Activated naive CD4-positive, alpha-beta T cell treated with Interleukin-2 at 50 U/mL for 16 hours (primary cell): ENCODE measurements at regions not wholly inside any gene's neighbourhood (a gene's known extent, or its start where the extent isn't known, plus 50 kb on each side); places are given as distances from the start of the nearest gene placed in this dataset.

Experiments used
- DNase-seq: peaks from one replicate; pipeline ENCODE4 v3.0.0-alpha.2; 2020

DNA sequence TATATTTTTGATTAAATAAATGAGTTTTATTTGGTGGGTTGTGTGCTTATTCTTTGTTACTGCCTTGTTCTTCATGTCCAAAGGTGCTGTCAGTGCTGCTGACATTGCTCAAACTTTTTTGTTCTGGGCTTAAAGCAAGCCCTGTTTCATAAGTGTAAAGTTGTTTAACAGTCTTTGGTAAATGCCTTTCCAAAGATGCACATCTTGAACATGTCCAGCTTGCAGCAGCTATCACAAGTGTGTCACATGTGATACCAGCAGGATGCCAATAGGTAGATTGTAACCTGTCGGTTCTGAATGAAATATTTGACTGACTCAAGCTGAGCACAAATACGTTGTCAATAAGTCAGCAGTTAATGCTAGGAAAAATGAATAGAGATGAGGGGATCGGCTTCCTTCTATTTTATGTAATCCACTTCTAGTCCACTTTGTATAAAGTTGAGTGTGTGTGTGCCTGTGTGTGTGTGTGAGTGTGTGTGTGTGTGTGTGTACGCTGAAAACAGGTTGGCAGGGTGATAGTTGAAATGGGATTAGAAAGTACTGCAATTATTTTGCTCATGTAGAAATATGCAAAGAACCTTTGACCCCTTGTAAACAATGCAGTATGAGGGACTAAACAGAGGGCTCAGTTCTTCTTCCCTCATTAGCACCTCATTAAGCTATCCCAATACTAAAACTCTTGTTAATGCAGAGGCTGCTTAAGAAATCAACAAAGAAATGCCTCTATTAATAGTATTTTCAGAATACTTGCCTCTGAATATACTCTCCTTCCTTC, 986.5 kb downstream of the TUSC7 start:
- no peak for DNase-seq

DNA sequence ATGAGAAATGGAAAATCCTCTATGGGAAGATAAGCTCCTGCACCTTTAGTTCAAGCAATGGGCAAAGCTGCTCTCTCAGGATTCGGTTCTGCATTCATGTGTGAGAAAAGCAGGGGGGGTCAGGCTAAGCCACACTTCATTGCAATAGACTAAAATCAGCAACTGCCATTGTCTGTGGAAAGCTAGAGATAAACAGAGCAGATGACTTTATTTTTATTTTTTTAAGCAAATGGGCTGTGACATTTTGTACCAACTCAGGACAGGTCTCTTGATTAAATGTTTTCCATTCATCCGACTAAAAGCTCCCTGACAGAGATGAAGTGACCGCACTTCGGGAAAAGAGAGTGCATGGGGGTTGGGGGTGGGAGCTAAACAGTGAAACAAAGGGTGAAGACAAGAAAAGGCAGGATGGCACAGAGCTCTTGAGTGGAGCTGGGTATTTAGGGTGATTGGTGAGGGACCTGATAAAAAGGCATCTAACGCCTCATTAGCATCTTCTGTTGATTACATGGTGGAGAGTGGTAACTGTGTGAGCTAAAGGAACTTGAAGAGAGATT, 987.4 kb downstream of the TUSC7 start:
- no peak for DNase-seq

DNA sequence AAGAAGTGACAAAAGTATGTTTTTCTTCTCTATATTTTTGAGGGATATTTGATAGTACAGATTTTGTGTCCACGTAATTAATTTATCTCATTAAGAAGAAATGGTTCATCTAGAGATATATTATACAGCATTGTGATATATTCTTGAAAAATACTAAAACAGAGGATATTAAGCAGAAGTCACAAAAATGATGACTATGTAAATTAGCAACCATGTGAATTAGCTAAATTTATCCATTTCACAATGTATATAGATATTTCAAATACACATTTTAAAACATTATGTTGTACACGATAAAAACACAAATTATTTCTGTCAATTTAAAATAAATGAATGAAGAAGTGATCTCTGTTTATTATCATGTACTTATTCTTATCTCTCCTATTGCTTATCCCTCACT, 989.5 kb downstream of the TUSC7 start:
- DNase-seq = no peak

DNA sequence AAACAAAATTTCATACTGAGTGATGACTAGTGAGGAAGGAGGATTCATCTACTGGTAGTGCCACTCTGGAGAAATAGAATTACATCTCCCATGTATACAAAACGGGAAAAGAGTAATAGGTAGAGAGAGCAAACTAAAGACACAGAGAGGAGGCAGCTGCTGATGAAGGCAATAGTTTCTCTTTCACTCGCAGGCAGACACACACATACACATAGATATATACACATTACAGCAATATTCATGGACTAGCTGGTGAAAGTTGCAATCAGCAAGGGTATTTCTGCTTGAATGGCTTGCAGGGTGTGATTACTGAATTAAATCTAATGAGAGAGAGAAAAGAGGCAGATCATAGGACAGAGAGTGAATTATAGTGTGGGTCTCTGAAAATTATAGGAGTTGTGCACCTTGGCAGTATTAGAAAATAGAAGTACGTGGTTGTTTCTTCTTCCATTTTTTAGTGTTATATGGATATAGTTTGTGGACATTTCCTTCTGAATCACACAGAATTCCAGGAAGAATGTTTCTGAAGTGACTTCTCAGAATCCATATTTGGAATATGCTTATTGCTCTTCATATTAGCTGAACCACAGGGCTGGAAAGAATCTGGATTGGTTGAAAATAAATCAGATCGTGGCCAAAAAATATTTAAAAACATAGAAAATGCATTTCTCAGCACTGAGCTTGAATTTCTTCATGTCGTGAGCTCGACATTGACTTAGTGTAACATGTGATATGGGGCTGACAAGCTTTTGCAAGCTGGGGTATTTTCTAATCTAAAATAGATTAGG, 991.2 kb downstream of the TUSC7 start:
- DNase-seq = no peak

DNA sequence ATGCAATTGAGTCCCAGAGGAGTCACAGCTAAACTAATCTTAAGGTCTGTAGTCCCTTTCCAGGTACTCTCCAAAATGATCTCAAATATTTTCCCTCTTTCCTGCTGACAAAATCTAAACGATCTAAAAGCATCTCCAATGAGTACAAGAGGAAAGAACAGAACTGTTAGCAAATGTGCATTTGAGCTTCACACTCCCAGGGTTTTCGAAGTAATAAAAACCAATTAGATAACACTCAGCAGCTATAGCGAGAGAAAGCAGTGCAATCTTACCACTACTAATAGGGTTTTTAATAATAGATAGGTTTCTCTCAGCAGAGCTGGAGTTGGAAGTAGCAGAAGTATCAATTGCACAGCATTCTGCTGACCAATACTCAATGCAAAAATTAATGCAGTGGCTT, 995.4 kb downstream of the TUSC7 start:
- no peak for DNase-seq

DNA sequence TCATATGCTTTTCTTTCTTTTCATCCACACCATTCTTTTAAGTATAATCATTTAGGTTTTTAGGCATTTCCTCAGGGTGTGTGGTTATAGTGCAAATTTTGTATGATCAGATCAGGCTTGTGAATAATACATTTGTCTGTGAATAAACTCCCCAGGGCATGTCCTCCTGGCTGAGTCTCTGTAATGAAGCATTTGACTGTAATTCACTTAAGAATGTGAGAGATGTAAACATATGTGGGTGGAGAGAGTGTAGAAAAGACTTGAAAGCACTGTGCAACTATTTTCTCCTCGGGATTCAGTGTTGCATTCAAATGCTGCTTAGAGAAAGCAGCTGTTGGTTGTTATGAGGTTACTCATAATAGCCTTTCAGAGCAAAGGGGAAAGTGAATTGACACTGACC, 996.5 kb downstream of the TUSC7 start:
- DNase-seq = no peak

DNA sequence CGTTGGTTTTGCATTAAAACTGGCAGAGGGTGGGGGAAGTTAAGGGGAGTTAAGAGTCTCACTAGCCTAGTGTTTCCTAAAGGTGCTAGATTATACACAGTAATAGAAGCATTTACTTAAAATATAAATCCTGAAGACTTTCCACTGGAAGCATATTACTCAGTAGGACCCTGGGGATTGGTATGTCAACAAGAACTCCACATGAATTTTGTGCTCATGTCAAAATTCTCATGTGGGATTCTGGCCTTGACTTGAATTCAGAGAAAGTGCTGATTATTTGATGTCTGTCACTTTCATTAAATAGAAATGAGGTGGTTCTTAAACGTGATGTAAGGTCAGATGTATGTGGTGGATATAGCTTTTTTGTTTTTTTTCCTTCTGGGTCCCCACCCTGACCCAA, 997.2 kb downstream of the TUSC7 start:
- no peak for DNase-seq

DNA sequence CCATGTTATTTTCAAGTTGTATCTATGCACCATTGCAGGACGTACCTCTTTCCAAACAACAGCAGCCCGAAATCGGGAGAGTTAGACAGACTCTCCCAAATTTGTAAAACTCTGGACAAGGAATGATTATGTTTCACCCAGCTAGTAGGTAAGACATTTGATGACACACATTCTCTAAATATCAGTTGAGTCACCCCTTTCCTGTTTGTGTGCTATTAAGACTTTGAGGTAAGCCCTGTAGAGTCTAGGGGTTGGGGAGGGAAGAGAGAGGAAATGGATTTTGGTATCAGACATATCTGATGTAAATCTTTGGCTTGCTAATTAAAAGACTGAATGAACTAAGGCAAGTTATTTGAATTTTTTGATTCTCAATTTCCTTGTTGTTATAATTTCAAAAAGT, 999.0 kb downstream of the TUSC7 start:
- DNase-seq = no peak

DNA sequence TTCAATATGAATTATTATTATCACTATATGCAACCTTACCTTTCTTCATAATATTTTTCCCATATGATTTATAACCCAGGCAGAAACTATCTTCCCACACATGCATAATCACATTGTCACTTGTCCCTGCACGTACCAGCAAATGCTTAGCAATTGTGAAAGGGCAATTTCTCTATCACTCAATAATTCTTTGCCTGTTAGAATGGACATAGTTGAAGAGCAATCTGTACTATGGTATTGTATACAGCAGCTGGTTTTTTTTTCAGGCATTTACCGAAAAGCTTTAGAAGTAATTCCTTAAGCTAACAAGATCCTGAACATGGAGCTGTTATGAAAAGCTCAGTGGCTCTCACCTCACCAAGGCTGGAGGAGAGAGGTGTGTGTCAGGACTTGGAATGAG, 999.5 kb downstream of the TUSC7 start:
- DNase-seq = no peak

DNA sequence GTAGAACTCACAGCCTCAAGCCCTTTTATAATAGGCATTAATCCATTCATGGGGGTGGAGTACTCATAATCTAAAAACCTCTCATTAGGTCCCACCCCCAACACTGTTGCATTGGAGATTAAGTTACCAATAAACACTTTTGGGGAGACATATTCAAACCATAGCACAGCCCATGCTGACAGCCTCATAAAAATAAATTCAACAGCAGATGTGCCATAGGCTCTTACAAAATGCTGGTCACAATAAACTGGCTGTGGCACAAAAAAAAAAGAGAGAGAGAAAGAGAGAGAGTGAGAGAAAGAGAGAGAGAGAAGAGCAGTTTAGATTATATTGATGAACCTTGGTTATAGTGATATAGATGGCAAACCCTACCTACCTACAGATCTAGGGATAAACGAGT, 1000.9 kb downstream of the TUSC7 start:
- no peak for DNase-seq

DNA sequence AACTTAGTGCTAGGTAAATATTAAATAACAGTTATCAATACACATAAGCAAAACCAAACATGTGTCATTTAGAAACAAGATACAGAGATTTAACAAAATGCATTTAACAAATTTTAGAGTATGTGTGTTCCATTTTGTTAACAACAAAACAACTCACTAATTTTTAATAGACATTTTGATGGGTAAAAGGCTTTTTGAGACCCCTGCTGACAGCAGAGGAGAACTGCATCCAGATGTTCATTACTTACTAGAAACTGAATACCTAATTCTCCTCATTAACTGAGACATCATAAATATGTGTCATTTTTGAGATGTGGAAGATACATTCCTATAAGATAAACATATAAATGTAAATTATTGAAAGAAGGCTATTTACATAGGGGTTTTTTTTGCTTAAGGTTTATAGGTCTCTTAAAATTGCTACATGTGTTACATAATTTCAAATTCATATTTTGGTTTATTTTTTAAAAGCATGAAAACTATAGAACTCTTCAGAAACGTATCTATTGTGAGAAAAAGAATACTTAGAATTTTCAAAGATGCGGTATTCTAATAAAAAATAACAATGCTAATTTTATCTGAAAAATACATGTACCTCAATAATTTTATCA, 1009.8 kb downstream of the TUSC7 start:
- DNase-seq = no peak

DNA sequence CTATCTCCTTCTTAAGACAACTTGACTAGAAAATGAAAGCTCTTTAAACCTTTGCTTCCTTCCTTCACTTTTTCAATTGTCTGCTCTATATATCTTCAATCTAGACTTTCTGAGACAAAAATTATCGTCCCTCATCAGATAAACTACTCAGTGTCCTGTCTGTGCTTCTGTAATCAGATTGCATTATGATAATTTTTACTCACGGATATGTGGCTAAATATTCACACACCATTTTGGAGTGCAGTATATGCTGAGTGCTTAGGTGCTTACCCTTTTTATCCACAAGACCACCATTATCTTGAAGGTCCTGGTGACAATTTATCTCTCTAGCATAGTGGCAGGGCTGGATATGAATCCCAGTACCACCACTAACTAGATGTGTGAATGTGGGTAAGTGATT, 1012.3 kb downstream of the TUSC7 start:
- no peak for DNase-seq

DNA sequence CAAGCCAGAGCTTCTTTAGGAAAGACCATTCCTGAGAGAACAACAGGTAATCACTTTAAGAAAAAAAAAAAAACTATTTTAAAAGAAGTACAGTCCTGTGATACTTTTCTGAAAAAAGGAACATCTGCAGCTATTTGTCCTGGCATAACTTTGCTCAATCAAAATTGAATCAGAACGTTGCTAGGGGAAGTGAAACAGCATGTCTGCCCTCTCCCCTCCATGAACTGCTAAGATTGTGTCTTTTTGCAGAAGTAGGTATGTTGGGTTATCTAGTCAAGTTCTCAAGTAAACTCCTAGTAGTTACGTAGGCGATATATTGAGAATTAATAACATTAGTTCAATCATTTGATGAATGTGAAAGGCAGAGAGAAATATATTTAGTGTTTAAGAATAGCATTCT, 1013.3 kb downstream of the TUSC7 start:
- DNase-seq = no peak

DNA sequence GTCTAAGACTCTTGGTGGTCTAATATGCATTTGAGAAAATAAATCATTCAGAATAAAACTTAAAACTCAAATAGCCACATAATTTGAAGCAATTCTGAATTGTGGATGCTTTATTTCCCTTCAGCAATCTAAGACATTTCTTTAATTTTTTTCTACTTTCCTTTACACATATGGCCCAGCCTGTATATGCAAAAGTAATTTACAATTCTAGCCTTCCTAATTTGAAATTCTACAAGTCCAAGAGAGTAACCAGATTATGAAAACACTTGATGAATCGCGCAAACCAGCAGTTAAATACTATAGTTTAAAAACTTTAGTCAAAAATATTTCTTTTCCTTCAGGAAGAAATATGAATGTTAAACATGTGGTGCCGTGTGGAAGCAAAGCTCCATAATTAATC, 1014.2 kb downstream of the TUSC7 start:
- DNase-seq = no peak

DNA sequence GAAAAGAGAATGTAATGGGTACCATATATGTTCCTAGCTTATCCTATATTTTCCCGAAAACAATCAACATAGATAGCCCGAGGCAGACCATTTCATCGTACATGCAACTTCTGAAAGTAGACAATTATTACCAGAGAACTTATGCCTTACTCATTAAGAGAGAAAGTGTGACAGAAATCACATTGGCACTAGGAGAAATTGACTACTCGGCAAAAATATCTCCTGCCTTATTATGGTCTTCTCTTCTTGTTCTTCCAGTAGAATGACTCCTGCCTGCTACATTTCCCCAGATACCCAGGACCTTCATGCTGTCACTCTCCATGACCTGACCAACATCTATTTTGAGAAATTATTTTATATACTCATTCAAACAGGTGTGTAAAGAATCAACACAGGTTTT, 1015.7 kb downstream of the TUSC7 start:
- no peak for DNase-seq

DNA sequence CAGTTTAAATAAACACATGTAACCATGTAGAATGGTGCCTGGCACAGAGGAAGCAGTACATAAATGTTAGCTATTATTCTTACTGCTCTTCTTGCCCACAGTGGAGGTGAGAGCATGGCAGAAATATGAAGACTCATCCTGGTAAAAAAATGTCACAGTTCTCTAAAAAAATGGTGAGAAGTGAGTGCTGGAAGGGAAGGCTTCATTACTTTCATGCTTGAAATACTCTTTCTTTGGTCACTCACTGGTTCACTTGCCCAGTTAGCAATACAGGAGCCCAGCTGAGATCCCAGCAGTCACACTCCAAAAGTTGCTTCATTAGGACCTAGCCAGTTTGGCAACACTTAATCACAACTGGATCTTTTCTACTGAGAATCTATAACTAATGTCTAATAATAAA, 1017.2 kb downstream of the TUSC7 start:
- no peak for DNase-seq

DNA sequence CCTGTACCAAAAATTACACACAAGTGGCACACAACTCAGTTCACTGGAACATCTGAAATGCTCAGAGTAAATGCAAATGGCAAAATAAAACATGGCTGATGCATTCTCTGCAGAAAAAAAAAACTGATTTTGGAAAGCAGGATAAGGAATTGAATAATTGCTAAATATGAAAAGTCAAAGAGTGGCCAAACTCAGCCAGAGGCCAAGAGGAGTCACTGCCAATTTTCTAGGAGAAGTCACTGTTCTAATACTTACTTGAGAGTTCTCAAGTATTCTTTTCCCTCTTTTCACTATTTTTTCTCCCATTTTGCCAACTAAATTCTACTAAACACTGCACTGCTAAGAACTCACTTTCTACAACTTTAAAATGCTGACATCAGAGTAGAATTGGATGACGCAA, 1018.6 kb downstream of the TUSC7 start:
- no peak for DNase-seq

DNA sequence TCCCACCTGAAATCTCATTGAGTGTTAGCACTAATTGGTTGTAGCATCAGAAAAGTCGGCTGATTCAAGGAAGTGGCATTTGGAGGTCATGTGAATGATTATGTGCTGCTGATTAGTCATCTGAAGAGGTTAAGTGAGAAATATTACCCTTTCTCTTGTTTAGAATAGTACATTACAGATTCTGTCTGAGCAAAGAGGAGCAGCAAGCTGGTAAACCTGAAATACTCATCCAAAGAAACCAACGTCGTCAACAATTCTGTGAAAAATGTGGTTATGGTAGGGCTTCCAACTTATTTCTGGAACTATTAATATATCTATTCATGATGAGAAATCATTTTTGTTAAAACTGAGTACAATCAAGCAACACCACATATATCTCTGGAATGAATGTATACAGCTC, 1024.9 kb downstream of the TUSC7 start:
- no peak for DNase-seq

DNA sequence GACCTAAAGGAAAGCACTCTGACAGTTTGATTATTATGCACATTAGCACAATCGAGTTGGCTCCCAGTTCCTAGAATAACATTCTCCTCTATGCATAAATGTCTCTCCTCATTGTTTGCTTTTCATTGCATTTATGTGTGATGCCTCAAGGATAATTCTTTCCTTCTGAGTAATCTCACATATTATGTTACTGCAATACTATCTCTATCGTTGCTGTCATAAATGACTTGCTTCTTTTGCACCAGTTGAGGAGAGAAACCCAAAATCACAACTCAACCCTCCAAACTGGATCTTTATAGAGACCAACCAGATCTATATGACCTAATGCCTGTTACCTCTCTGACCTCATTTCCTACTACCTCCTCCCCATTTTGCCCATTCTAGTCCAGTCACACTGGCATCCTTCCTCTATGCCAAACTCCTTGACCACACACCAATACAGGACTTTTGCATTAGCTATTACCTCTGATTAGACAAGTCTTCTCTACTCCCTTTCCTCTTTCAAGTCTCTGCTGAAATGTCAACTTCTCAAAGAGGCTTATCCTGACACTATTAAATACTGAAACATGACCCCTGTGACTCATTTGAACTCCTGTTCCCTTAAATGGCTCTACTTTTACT, 1026.0 kb downstream of the TUSC7 start:
- no peak for DNase-seq

DNA sequence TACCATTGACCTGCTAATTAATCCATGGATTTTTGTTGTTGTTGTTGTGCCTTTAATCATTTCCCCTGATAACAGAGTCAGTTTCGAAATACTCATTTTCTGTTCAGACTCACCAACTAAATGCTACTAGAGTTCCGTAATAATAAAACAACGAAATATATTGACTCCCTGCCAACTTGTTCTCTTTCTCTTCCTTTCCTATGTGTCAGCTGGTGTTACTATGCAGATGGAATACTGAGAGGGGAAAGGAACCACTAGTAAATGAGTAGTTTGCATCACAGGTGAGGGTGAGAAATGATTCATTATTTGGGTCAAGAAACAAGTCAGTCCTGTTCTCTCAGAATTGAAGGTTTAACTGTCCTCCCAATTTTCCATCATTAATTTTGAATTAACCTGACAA, 1027.3 kb downstream of the TUSC7 start:
- DNase-seq = no peak

DNA sequence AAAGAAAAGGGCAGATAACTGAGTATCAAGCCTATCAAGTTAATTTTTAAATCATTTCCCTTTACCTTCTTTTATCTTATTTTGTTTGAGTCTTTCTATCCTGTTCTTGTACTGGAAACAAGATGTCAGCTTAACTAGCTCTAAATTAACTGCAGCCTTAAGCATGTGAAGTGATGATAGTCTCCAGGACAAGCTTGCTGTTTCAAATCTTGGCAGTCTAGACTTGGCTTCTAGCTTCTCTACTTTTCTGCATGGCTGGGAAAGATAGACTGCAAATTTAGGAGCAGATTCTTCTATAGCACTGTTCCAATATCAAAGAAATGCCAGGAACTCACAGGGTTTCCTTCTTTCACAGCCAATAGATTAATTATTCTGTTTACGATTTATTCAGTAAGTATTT, 1034.4 kb downstream of the TUSC7 start:
- DNase-seq = no peak

DNA sequence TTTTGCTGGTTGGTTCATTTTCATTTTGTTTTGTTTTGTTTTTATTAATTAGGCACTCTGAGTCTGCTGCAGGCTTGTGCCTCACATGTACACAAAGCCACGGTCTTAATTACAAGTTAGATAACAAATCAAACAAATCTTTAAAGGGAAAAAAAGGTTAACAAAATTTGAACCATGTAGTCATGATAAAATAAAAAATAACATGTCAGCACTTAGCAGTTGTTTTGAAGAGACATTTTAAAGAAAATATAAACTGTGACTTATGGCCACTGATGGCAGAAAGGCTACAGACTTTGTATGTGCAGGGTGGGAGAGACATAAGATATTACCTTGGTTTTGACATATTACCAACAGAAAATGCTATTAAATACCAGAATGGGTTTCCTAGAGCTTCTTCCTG, 1035.4 kb downstream of the TUSC7 start:
- no peak for DNase-seq

DNA sequence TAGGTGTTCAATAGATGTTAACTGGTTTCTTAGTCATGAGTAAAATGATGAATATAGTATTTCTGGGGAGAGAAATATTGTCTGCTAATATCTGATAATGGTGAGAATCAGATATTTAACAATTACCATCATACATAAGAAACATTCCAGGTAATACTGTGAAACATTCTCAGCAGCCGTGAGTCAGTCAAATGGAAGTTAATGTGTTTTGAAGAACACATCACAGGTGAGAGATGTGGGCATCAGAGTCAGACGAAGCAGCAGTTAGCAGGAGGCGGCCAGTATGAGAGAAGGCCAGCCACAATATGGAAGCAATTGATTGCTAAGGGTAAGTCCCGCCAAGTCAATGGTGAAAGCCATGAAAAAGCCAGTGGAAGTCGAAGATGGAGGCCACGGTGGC, 1035.9 kb downstream of the TUSC7 start:
- DNase-seq = no peak

DNA sequence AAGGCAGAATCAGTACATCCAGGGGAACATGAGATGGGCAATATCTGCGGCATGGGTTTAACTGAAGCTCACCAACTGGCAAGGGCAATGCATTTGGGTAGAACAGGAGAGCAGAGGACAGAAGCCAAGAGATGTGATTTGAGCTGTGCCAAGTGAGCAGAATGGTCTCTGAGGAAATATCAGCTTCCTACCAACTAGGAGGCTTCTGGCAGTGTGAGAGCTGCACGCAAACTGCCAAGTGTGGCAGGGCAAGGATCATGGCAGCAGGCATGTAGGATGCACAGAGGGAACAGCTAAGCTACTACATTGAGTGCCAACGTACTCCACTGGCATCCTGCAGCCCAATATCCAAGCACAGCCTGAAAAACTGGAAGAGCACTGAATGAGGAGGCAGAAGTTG, 1036.5 kb downstream of the TUSC7 start:
- DNase-seq = no peak
